Medulla oblongata (tissue), 1 donor: ENCODE measurements at regions not wholly inside any gene's neighbourhood (a gene's known extent, or its start where the extent isn't known, plus 50 kb on each side); places are given as distances from the start of the nearest gene placed in this dataset.
A peak's percentile ranks its signal among the peaks of the same experiment; 100 is the strongest.
"Not testable (repeated sequence)": the region's sequence is repeated elsewhere in the genome, so short reads cannot be mapped to it uniquely, and the experiment has no call there.

Experiments used
- DNase-seq: peaks from one replicate; pipeline ENCODE4 v3.0.0-alpha.2; 2015; ENCODE audit errors: extremely low spot score

DNA sequence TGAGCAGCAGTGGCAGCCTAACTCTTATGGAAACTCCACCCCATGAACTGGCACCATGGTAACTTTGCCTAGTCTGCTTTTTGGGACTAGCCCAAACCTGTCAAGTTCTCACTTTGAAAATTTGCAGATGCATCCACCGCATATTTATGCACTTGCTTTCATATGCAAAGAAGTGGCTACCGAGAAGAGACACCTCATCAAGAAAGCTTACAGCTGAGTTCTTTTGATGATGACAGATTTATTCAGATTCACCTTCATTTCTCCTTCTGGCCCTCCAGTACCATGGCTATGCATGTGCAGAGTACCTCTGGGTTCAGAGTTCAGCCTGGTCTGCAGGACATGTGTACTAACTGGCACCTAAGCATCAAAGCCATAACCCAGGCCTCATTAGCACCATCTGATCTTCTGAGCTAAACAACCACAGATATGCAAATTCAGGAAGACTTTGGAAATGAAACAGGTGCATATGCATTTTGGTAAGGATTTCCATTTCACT, 154.3 kb upstream of the TENT5A start:
- DNase-seq: no peak

- DNase-seq: no peak
Measured at GRCh38 chr6:81906041-81906440, 153.6 kb upstream of the TENT5A start.

DNA sequence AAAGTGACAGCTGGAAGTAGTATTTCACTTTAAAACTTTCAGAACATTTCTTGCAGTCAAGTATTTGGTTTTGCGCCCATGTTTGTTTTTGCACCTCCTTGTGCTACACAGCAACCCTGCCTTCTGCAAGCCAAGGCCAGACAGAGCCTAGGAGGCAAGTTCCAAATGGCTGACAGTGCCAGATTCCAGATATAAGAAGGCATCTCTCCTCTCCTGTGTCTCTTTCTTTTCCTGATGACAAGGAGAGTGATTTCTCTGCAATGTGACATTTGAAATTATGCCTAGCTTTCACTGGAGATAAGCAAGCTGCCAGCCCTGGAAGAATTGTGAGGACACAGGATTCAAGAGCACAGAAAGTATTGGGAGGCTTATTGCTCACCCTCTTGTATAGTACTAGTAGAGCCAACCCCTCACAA, 149.1 kb upstream of the TENT5A start:
- DNase-seq: no peak

- DNase-seq: no peak
Measured at GRCh38 chr6:81900616-81901015, 148.1 kb upstream of the TENT5A start.

DNA sequence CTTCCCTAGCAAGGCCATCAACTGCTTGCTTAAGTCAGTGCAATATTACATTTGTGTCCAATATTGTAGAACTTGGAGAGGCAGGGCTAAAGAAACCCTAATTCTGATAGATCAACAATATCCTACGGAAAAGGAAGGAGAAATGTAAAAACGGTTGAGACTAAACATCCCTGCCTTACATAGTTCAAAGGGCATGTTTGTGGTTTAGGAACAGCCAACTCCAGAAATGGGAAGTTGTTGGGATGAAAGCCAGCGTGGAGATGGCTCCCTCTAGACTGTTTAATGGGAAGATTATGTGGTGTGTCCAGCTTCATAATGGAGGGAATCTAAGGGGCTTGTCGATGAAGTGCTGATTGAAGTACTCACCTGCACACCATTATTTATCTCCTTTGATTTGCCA, 145.3 kb upstream of the TENT5A start:
- no peak for DNase-seq

DNA sequence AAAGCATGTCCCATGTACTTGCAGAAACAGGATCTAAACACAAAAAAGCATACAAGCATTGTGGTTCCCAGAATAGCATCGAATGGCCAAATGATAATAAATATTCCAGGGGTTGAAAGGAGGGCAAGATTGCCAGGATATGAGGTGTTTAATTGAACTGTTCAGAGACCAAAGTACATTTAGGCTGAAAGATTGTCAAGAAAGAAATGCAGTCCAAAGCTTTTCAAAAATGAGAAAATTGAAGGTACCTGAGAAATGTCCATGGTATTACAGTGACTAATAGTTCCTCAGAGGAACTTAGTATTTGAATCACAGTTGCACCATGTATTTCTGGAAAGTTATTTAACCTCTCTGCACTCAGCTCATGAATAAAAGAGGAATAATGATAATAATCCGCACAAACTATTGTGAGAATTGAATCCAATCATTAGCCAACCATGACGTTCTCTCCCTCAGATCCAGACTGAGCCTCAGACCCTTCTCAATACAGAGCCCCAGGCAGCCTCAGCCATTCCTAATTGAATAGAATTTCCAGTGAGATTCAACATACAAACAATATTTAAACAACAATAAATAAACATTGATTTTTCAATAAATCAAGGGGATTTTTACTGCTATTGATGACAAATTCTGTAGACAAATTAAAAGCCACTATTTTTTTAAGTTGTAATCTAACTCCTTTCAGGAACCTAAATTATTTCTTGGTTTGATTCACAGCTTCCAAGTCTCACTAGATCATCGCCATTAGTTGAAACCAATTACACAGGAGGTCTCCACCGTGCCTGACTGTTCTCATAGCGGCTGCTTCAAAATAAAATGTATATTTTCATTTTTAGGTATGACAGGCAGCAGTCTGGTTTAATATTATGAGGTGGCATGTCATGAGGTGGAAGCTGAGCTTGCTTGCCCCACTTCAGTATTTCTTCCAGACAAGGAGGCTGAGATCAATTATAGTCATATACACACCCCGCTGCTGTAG, 144.3 kb upstream of the TENT5A start:
- DNase-seq: no peak

GRCh38 chr6:81895511-81896185, 143.2 kb upstream of the TENT5A start:
- DNase-seq: no peak

DNA sequence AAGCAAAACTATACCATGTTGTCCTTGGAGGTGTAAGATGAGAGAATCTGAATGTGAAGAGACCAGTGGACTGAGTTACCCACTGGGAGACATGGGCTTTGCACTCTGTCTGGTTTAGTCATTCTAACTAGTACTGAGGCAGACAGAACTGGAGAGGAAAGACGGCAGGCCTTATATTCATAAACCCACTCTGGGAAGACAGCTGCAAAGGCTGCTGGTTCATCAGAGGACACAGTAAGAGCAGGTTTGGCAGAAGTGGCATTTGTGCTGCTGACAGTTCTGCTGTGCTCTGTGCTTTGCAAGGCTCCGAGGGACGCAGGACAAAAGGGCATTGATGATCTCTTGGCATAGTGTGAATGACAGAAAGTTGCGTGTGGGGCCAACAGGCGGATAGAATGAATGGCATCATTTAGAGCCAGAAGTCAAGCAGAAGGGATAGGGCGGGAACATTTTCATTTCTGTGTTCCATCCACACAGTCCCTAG, 142.3 kb upstream of the TENT5A start:
- peak; percentile 98 for DNase-seq

- no peak for DNase-seq
Measured at GRCh38 chr6:81894306-81894705, 141.8 kb upstream of the TENT5A start.

DNA sequence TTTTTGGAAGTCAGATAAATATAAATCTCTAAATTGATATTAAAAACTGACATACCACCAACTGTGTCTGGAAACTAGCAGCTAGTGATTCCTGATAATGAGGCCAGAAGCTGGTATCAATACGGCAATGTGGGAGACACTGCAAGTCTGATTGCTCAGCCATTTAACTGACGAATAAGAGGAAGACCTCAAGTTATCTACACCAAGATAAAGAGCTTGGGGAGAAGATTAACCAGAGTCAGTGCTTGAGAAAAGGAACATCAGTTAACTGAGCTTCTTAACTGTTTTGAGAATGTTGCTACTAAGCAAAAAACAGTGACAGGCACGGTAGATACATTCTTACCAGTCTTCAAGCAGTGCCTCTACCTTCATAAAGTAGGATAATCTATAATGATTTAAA, 140.4 kb upstream of the TENT5A start:
- DNase-seq: no peak

- DNase-seq: no peak
Measured at GRCh38 chr6:81891874-81892273, 139.4 kb upstream of the TENT5A start.

- no peak for DNase-seq
Measured at GRCh38 chr6:81890846-81891245, 138.4 kb upstream of the TENT5A start.

- no peak for DNase-seq
Measured at GRCh38 chr6:81889377-81890053, 137.0 kb upstream of the TENT5A start.

GRCh38 chr6:81886909-81887308, 134.4 kb upstream of the TENT5A start:
- not testable (repeated sequence) for DNase-seq

DNA sequence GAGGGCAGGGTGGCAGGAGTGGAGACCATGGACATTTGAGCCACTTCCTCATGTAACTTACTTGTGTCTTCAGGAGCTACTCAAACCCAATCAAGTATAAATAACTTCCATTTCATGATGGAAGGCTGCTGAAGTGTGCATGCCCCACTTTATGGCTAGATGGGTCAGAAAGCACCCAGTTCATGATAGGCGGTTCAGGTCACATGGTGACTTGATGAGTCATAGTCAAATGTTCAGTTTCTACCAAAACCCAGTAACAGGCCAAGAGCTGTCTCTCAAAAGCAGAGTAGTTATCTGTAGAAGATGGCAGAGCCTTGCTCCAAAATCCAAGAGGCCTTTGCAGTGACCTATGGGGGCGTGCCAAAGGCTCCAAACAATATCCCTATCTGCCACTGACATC, 133.7 kb upstream of the TENT5A start:
- DNase-seq: no peak

GRCh38 chr6:81881660-81882059, 129.2 kb upstream of the TENT5A start:
- DNase-seq: no peak

- no peak for DNase-seq
Measured at GRCh38 chr6:81878479-81878878, 126.0 kb upstream of the TENT5A start.

- no peak for DNase-seq
Measured at GRCh38 chr6:81876971-81877370, 124.5 kb upstream of the TENT5A start.

- no peak for DNase-seq
Measured at GRCh38 chr6:81875782-81876293, 123.4 kb upstream of the TENT5A start.

GRCh38 chr6:81869749-81870508, 117.4 kb upstream of the TENT5A start:
- DNase-seq: not testable (repeated sequence)

- no peak for DNase-seq
Measured at GRCh38 chr6:81865712-81866111, 113.2 kb upstream of the TENT5A start.
